ENCODE measurements at regions not wholly inside any gene's neighbourhood (a gene's known extent, or its start where the extent isn't known, plus 50 kb on each side); places are given as distances from the start of the nearest gene placed in this dataset.

- H3K36me3 ChIP-seq: no peaks in the 10 kb centered on the region
- DNase-seq: no peak
- TF ChIP-seq CTCF (IDR thresholded peaks at IDR 0.05): no peak
- no peak for TF ChIP-seq EP300 (IDR thresholded peaks at IDR 0.05)
- TF ChIP-seq POLR2AphosphoS5 (IDR thresholded peaks at IDR 0.05): no peak
- TF ChIP-seq POLR2A (IDR thresholded peaks at IDR 0.05): no peak
- no peaks in the 10 kb centered on the region for H3K4me1 ChIP-seq
- H3K9me3 ChIP-seq: peaks cover 0 to 6% (median 0%) of the 10 kb centered on the region in 4 donors
- 90 to 93% methylated on average over 4 of the region's 4 CpGs for WGBS, 2 donors
- no peak overlapping the region for H3K4me3 ChIP-seq
- no peaks in the 10 kb centered on the region for H3K27me3 ChIP-seq
- intact Hi-C loops (cut with DNase I): no loop called here
- no peak overlapping the region for H3K27ac ChIP-seq
Measured at GRCh38 chr5:2936413-2936812, 184.9 kb upstream of the IRX2 start.

- no peaks in the 10 kb centered on the region for H3K9me3 ChIP-seq
- WGBS, 2 donors: 86 to 89% methylated on average over 10 of the region's 10 CpGs
- no peaks in the 10 kb centered on the region for H3K27me3 ChIP-seq
- intact Hi-C loops (cut with DNase I): no loop called here
- H3K27ac ChIP-seq: no peak overlapping the region
- TF ChIP-seq EP300 (IDR thresholded peaks at IDR 0.05) (no peak), POLR2A (IDR thresholded peaks at IDR 0.05) (no peak), POLR2AphosphoS5 (IDR thresholded peaks at IDR 0.05) (no peak), CTCF (IDR thresholded peaks at IDR 0.05) (no peak)
- no peak overlapping the region for H3K4me3 ChIP-seq
- H3K36me3 ChIP-seq: no peaks in the 10 kb centered on the region
- no peak for DNase-seq
- H3K4me1 ChIP-seq: no peaks in the 10 kb centered on the region
Measured at GRCh38 chr5:2929779-2930178, 178.3 kb upstream of the IRX2 start.

- intact Hi-C loops (cut with DNase I): no loop called here
- WGBS, 2 donors: 94 to 96% methylated on average over 9 of the region's 9 CpGs
- no peak for DNase-seq
- no peak for TF ChIP-seq CTCF (IDR thresholded peaks at IDR 0.05)
- no peak for TF ChIP-seq POLR2A (IDR thresholded peaks at IDR 0.05)
- no peak for TF ChIP-seq EP300 (IDR thresholded peaks at IDR 0.05)
- TF ChIP-seq POLR2AphosphoS5 (IDR thresholded peaks at IDR 0.05): no peak
- Histone ChIP-seq H3K27me3 (no peaks in the 10 kb centered on the region), H3K4me1 (no peaks in the 10 kb centered on the region), H3K4me3 (no peak overlapping the region), H3K36me3 (no peaks in the 10 kb centered on the region), H3K9me3 (peaks cover 0 to 5% (median 0%) of the 10 kb centered on the region in 4 donors), H3K27ac (no peak overlapping the region)
Measured at GRCh38 chr5:2921651-2922050, 170.2 kb upstream of the IRX2 start.

- Histone ChIP-seq H3K4me1 (no peaks in the 10 kb centered on the region), H3K36me3 (no peaks in the 10 kb centered on the region), H3K27me3 (no peaks in the 10 kb centered on the region), H3K9me3 (peaks cover 0 to 5% (median 0%) of the 10 kb centered on the region in 4 donors), H3K4me3 (no peak overlapping the region), H3K27ac (no peak overlapping the region)
- DNase-seq: no peak
- TF ChIP-seq POLR2AphosphoS5 (IDR thresholded peaks at IDR 0.05) (no peak), CTCF (IDR thresholded peaks at IDR 0.05) (no peak)
- 88 to 92% methylated on average over 5 of the region's 5 CpGs for WGBS, 2 donors
- intact Hi-C loops (cut with DNase I): no loop called here
Measured at GRCh38 chr5:2921176-2921575, 169.7 kb upstream of the IRX2 start.

- Histone ChIP-seq H3K27me3 (no peaks in the 10 kb centered on the region), H3K36me3 (no peaks in the 10 kb centered on the region), H3K4me3 (no peak overlapping the region), H3K9me3 (peaks cover 0 to 5% (median 0%) of the 10 kb centered on the region in 4 donors), H3K4me1 (no peaks in the 10 kb centered on the region), H3K27ac (no peak overlapping the region)
- no peak for TF ChIP-seq EP300 (IDR thresholded peaks at IDR 0.05)
- TF ChIP-seq POLR2AphosphoS5 (IDR thresholded peaks at IDR 0.05): no peak
- no peak for TF ChIP-seq CTCF (IDR thresholded peaks at IDR 0.05)
- no peak for TF ChIP-seq POLR2A (IDR thresholded peaks at IDR 0.05)
- DNase-seq: no peak
- 71 to 81% methylated on average over 5 of the region's 5 CpGs for WGBS, 2 donors
- intact Hi-C loops (cut with DNase I): no loop called here
Measured at GRCh38 chr5:2920312-2920711, 168.8 kb upstream of the IRX2 start.

All from sigmoid colon (tissue), 6 donors.